ENCODE measurements at regions not wholly inside any gene's neighbourhood (a gene's known extent, or its start where the extent isn't known, plus 50 kb on each side); places are given as distances from the start of the nearest gene placed in this dataset.
A peak's percentile ranks its signal among the peaks of the same experiment; 100 is the strongest.

DNA sequence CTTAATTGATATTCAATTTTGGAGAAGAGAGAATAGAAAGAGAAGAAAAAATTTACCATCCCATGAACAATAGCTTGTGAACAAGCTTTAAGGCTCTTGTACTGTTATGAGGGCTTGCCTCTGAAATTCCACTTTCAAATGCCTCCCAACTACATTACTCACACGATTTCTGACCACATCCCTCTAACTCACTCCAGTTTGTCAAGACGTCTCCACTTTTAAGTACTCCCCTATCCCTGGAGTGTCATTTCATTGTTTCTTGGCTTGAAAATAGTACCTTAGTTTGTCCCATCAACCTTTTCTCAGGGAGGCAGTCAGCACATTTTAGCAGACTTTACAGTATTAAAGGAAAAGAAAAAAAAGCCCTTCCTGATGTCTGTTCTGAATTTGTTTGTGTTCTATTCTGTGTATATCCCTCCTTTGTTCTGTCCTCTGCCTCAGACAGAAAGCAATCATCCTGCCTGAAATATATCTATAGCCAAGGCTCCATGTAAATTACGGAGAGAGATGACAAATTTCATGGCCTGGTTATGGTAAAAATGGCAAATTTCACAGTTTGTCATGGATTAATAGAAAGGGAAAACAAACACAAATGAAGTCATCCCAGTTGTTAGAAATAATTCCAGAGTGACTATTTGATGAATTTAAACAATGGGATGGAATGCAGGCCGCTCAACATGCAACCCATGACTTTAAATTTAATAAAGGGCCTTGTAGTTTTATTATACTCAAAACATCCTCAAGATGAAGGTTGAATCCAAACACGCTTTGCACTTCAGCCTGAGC is 228.8 kb downstream of the ETAA1 start:
- DNase-seq = no peak

DNA sequence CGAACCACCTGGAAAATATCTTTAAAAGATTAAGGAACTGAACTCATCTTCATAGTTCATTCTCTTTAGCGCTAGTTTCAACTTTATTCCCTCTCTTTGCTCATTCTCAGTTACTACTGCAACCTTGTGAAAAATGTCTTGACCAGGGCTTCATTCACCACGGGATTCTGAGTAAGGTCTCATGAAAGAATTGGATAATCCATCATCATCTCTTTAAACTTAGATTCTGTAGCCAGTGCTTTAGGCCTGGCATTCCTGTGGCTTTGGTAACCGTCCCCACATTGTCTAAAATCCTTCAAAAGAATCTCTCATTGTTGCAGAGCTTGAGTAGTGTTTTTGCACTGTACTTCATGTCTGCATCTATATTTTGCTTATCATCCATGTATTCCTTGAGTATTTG is 229.5 kb downstream of the ETAA1 start:
- DNase-seq = no peak

DNA sequence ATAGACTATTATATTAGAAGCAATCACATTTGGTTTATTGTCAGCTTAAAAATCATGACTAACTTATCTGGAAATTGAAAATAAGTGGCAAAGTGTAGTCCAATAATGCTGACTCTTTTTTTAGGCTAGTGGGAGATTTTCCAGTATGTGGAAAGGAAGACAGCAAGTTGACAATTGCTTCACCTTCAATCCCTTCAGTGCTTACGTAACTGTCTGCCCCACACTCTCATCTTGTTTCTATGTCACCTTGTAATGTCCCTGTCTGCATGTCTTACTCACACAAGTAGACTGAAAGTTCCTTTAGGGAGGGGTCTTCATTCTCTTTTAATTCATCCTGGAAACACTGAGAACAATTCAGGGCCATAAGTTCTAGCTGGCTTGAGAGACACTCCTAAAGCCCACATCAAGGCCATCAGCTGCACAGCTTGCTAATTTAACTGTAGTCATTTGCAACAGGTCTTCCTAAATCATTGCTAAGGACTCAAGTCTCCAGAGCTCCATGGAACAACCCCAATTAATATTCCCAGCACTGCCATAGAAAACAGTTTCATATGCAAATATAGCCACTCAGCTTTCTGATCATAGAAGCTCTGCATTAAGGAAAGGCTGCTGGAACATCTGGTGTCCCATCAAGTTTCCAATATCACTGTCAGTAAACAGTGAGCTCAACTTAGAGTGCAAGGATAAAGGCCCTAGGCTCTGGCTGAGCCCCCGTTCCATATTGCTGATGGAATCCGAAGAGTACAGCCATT is 230.5 kb downstream of the ETAA1 start:
- no peak for DNase-seq

DNA sequence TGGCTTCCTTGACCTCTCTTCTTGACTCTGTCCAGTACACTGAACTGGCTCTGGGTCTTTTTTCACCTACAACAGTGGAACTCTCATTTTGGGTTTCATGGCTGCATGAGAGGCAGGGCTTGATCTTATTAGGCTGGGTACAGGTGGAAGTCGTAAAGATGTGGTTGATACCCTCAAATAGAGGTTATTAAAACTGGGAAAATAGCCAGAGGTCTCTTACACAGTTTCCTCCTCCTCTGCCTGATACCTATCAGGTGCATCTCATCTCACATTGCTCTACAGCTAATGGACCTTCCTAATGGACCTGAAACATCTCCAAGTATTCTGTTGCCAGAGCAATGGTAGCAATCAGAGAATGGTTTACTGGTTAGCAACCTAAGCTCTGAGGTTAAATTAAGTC is 231.8 kb downstream of the ETAA1 start:
- DNase-seq = no peak

DNA sequence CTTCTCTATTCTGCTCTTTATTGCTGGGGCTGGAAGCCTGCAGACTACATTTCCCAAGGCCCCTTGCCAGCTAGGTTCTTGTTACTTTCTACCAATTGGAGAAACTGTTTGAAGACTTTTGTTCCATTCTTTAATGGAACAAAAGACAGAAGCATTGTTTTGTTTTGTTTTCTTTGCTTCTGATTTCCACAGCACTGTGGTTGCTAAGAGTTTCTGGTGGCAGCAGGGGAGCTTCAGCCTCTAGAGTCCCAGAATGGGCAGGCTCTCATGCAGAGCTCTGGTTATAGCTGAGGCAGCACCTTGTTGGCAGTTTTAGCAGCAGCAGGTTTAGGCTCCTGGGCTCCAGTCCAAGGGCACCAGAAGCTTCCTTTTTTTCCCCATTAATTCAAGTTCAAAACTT is 234.3 kb downstream of the ETAA1 start:
- no peak for DNase-seq

DNA sequence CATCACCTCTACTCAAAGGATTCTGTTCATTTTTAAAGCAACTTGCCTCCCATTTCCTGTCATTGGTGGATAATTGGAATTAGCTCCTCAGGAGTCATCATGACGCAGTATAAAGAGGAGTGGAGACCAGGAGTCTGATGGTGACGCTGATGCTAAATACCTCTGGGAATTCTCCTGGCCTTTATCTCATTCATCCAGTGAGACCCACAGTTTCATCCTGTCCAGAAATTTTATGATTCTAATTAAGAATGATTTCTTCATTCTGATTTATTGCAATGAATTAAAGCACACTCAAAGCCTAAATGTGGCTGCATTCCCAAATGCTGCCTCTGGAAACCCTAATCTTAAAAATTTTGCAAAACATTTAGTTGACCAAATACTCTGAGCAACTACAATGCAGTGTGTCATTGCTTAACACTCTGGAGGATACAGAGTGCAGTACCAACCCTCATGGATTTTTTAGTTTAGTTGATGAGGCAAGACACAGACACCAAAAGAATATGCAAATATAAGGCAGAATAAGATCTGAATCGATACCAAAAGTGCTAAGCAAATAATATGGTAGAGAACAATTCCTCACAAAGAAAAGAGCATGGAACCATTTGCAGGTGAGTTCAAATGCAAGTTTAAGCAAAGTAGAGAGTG is 236.2 kb downstream of the ETAA1 start:
- DNase-seq = no peak

DNA sequence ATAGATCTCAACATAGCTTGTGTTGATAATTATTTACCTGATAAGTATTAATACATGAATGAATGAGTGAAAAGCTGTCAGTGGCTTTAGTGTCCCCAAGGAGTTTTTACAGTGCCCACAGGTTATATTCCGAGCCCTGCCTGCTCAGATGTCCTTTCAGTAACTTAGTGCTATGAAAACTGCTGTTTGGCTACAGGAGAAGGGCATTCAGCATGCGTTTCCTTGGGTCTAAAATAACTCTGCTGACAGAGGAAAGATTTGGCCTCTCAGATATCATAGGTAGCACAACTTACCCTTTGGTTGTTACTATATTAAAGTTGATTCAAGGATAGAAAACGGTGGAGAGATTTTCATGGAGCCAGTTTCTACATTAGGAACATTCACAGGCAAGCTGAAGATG is 241.0 kb downstream of the ETAA1 start:
- DNase-seq = no peak

DNA sequence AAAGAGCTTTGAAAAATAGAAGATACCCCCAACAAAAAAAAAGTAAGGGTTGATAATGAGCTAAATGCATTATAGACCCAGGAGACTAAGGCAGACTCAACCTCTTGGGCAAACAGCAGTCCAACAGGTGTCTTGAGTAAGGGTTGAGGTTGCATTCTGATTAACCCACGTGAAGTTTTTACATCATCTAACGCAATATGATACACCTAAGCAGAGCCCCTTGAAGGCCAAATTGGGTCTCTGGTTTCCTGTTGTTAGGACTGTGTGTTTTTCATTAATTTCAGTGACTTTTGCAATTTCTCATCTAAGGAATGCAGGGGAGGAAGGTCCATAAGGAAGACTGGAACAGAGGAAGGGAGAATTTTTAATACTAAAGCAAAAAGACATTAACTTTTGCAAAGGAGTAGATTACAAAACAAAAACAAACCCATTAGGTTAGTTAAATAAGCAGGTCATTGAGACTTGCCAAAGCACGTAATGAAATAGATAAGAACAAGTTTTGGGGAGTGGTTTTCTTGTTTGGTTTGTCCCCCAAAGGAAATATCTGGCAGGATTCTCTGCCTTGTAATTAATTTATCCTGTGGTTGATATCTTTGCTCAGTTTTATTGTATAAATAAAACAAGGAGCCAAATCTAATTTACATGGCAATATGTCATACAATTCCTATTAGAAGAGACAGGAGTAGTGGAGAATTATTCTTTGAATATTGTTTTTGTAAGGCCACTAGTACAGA is 244.3 kb downstream of the ETAA1 start:
- DNase-seq = no peak

DNA sequence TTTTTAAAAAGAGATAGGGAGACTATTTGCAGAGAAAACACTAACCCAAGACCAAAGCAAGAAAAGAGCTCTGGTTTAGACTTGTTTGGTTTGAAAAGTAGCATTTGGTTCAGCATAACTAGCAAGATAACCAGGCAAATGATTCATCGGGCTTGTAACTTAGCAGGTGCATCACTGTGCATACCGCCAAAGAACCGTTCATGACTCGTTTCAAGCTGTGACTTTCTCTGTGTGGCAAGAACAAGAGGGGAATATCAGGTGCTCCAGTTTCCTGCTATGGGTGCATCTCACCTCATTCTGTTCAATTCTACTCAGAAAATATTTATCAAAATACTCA is 244.9 kb downstream of the ETAA1 start:
- no peak for DNase-seq

DNA sequence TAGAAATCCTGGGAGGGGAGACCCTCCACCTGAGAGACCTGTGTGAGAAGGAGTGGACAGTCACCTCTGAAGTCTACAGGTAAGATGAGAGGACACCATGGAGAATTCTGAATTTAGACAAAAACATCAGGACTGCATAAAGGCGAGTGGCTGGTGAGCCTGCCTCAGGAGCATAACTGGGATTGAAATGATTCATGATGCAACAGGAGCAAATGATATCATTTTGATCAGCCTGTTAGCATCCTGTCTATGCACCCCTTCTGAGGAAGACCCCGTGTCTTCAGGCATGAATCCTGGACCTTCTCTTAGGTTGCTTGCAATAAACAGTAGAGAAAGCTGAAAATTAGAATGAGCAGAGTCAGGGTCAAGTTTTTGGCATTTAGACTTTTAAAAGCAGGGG is 245.8 kb downstream of the ETAA1 start:
- DNase-seq = no peak

DNA sequence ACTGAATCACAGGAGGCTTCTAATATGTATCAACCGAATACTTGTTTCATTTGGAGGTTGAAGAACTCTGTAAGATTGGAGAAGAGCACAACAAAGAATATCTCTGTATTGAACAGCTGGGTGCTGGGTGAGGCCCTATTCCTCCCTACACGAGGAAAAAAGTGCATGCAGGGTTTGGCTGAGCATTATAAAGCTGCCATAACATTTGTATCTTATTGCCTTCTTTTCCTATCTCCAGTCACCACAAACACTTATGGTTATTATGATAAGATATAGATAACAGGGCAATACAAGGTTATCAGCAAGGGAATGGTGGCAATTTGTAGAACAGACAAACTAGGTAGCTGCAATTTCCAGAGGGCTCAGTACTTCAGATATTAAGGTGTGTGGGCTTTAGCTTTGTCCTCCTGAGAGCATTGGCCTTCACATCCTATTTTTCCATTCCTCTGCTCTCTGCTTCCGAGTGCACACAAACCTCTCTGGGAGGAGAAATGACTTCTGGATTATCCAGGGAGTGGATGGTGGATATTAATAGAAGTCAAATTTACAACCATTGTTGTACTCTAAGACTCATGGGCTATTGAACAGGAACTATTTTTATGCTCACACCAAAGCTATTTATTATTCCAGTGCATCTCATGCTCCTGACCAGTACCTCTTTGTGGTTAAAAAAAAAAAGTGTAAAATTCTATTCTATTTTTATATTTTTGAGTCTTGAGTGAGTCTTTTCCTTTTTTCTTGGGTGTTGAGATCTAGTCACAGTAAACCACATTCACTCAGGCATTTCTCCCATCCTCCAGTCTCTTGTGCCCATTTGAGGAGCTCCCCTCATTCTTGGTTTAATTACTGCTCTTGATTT is 248.4 kb downstream of the ETAA1 start:
- DNase-seq = no peak

DNA sequence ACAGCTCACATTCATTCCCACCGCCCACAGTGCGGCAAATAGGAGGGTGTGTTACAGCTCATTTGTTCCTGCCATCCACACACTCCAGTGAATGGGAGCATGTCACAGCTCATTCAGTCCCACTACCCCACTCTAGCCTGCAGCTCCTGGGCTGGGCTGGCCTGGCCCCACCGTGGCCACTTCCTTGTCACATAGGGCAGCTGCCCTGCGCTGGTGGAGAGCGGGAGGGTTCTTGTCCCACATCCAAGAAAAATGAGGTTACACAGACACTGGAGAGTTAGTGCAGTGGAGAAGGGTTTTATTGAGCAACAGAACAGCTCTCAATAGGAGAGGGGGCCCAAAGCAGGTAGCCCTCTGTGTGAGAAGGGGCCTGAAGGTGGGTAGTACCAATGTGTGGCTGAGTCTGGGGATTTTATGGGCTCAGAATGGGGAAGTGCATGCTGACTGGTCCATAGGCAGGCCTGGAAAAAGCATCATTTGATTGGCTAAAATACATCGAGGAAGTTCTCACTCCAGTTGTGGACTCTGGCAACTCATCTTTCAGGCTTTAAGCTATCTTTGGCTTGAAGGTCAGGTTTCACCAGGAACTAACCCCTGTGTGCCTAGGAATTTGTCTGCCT is 249.7 kb downstream of the ETAA1 start:
- no peak for DNase-seq

DNA sequence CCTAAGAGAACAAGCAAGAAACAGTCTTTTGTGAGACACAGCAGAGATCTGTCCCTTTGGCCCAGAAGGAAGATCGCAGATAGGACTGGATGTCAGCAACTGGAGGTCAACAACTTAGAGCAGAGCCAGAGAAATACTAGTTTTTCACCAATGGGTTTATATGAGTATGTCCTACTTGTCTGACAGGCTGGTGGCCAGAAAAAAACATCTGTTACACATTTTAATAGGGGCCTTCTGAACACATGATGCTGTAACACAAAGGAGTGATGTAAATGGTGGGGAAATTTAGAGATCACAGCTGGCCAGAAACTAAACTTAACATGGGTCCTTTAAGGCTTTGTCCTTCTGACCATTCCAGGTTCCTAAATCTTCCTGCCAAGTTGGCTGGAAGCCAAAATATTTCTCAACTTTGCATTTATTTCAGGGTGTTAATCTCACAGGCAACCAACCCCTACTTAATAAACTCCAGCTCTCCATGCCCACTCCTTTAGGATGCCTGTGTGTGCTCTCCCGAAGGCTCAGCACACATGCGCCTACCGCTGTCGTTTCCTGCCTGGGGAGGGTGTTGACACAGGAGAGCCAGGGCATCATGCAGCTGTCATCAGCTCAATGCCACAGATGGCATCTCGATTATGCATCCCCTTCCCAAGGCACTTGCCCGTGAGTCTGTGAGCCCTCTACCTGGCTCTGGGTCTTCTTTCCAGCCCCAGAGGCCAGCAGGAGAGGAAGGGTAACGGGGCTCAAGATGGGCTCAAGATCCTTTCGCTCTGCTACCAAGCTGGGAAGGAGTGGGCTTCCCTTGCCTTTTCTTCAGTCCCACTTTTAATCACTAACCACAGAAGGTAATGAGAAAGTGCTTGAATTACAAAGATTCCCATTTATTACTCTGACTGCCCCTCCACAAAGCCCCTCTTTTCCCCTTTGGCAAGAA is 252.5 kb downstream of the ETAA1 start:
- DNase-seq = no peak

DNA sequence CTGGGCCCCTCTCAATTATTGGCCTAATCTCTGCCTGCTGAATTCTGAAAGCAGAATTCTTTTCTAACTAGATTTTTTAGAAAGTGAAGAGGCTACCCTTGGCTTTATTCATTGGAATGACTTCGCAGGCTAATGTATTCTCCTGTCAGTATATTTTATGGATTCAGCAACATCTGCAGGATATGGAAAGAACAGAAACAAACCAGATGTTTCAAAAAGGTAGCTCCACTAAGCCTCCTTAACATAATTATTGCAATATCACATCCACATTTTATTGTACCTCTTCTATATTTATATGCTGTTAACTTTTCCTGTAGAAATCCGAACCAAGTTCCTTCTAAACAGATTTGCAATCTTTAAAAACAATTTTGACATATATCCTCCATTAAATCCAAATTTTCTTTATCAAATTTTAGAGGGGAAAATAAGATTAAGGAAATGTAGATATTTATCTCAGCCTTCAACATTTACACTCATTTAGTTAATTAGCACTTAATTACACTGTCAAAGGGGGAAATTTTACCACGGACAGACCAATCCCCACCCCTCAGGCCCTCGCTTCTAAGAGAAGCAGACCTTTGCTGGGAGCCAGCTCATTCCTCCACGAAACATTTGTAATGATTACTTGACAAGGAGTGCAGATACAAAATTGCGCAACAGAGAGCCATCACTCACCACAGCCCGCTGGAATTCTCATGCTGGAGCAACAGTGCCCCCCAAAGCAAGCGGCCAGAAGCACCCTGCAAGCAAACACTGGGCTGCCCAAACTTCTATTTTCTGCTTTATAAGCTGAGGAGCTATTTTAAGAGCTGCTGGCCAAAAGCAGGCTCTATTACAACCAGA is 253.4 kb downstream of the ETAA1 start:
- peak; percentile 14 for DNase-seq

DNA sequence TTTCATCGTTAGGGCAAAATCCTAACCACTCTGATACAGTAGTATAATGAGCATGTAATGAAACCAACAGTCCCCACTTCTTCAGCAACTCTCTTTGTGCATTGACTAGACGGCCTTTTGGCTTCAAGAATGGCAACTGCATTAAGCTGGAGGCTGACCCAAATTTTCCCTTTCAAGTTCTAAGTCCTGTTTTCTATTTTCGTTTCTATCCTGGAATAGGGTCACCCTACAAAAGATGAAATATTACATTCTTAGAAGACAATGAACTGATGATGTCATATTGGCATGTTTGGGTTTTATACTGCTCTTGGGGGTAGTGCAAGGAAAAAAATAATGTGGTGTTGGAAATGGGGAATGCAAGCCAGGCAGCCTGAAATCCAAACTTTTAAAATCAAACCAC is 254.4 kb downstream of the ETAA1 start:
- DNase-seq = no peak

DNA sequence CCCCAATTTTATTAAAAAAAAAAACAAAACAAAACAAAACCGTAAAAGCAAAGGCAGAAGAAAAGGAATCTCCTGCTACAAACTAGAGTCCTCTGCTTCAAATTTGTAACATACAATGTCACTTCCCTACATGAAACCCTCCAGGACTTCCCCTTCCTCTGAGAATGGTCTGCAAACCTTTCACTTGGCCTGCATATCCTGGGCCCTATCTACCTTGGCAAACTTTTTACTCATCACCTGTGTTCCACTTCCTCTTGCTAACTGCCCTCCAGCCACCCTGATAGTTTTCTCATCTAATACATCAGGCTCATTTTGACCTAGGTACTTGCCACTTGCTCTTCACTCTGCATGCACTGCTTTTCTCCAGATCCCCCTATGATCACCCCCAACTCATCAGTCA is 255.5 kb downstream of the ETAA1 start:
- no peak for DNase-seq

DNA sequence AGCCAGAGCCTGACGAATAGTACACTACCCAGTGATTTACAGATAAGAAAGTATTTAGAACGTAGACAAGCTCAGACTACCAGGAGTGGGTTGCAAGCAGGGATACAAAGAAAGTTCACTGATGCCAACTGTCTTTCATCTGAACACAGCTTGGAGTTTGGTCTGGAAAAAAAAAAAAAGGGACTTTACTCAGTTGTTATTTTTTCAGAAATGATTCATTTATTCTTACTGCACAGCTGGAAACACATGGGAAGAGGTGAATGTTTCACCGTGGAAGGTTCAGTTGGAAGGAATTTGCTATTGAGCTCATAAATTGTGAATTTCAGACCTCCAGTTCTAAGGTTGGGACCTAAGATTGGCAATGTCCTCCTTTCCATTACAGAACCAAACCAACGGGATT is 259.7 kb downstream of the ETAA1 start:
- no peak for DNase-seq

DNA sequence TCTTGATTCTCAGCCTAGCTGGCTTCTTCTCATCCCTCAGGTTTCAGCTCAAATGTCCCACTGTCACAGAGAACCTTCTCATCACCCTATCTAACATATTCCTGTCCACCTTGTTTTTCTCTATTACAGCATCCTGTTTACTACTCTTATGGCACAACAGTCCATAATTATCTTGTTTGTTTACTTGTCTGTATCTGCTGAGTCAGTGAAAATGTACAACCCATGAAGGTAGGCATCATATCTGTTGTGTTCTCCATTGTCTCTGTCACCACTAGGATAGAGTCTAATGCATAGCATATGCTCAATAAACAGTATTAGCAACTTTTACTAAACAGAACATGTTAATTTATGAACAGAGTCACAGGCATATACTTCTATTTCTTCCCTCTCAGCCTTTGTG is 261.7 kb downstream of the ETAA1 start:
- no peak for DNase-seq

DNA sequence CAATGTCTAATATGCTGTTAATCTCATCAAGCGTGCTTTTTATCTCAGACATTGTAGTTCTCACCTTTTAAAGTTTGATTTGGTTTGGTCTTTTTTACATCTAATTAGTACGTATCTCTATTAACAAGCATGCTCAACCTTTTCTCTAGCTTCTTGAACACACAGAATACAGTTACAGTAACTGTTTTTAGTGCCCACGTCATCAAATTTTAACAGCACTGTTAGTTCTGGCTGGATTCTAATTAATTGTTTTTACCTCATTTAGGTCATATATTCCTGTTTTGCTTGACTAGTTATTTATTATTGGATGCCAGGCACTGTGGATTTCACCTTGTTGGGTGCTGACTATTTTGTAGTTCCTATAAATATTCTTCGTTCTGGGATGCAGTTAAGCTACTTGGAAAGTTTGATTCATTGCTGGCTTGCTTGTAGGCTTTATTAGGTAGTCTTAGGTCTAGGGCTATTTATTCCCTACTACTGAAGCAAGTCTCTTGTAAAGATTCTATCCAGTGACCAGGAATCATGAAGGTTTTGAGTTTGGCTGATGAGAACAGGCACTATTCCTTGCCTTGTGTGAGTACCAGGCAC is 263.0 kb downstream of the ETAA1 start:
- no peak for DNase-seq

DNA sequence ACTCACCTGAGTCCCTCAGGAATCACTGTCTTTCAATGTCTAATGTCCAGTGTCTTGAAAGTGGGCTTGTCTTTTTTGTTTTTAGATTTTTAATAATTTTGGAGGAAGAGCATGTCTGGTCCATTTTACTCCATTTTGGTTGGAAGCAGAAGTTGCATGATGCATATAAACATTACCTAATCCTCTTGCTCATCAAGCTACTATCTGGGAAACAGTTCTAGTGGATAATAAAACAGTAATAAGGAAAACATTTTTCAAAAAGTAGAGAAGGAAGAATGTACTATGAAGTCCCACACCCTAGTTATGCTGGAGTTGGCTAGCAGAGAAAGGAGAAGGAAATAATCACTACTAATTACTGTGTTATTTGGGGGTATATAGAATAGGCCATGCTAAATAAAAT is 263.7 kb downstream of the ETAA1 start:
- no peak for DNase-seq

All from KG1 (cell line).